ENCODE measurements at regions not wholly inside any gene's neighbourhood (a gene's known extent, or its start where the extent isn't known, plus 50 kb on each side); places are given as distances from the start of the nearest gene placed in this dataset.
A peak's percentile ranks its signal among the peaks of the same experiment; 100 is the strongest.

DNA sequence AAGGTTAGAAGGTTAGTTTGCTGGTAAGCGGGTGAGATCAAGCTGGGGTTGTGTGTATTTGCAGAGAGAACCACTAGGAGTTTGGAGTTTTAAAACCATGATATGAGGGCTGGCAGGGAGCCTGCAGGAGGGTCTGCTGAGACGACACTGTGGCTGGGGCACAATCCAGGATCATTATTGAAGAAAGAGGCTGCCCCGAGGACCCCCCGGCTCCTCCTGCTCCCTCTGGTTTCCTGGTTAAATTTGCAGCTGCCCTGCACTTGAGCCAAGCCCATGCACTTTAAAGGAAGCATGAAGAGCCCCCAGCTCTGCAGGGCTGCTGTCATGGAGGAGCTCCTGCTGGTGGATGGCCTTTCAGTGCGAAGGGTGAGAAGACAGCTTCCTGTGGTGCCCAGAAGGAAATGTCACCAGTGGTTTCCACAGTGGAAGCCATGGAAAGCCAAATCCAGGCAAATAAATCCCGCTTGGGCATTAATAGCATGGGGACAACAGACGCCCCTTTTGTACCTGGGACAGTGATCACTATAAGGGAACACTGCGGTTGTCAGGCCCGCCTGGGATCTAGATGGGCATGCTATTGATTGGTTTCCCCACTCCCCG lies 140.7 kb downstream of the NSG2 start:
- TF ChIP-seq CTCF (IDR thresholded peaks at IDR 0.05) = no peak
- Histone ChIP-seq H3K27me3 (peaks cover 0 to 8% of the 10 kb centered on the region in 2 donors), H3K4me3 (no peak overlapping the region), H3K9me3 (no peaks in the 10 kb centered on the region), H3K4me1 (no peaks in the 10 kb centered on the region), H3K36me3 (no peaks in the 10 kb centered on the region), H3K27ac (no peak overlapping the region)
- intact Hi-C loops (cut with DNase I; ENCODE audit: low total_unique reads) = no loop called here
- DNase-seq = peak in 1 of 2 donors; percentile 27

GRCh38 chr5:174187001-174187400 lies 141.5 kb downstream of the NSG2 start:
- H3K4me1 ChIP-seq = no peaks in the 10 kb centered on the region
- H3K36me3 ChIP-seq = no peaks in the 10 kb centered on the region
- intact Hi-C loops (cut with DNase I; ENCODE audit: low total_unique reads) = no loop called here
- peak in 1 of 2 donors; percentile 51 for DNase-seq
- H3K4me3 ChIP-seq = no peak overlapping the region
- no peak overlapping the region for H3K27ac ChIP-seq
- no peaks in the 10 kb centered on the region for H3K9me3 ChIP-seq
- TF ChIP-seq CTCF (IDR thresholded peaks at IDR 0.05) = no peak
- H3K27me3 ChIP-seq = peaks cover 0 to 9% of the 10 kb centered on the region in 2 donors

GRCh38 chr5:174187481-174187880 lies 142.0 kb downstream of the NSG2 start:
- Histone ChIP-seq H3K36me3 (no peaks in the 10 kb centered on the region), H3K4me1 (no peaks in the 10 kb centered on the region), H3K27ac (no peak overlapping the region), H3K27me3 (peaks cover 0 to 9% of the 10 kb centered on the region in 2 donors), H3K4me3 (no peak overlapping the region), H3K9me3 (no peaks in the 10 kb centered on the region)
- intact Hi-C loops (cut with DNase I; ENCODE audit: low total_unique reads) = no loop called here
- peak in 1 of 2 donors; percentile 16 for DNase-seq
- TF ChIP-seq CTCF (IDR thresholded peaks at IDR 0.05) = no peak

DNA sequence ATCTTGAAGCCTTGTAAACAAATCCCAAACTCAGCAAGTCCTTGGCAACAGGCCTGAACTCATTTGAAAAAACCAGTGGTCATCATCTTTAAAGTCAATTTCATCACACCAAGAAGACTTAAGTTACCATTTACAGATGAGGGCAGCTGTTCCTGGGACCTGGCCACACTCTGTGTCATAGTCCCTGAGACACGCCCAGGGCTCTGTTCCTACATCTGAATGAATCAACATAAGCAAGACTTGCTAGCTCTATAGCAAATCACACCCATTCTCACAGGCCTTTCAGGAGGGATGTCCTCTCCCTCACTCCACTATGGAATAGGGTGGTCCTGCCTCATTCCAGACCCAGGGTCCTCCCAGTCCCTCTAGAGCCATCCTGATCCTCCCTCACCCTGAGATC lies 142.8 kb downstream of the NSG2 start:
- H3K4me3 ChIP-seq = no peak overlapping the region
- no peaks in the 10 kb centered on the region for H3K9me3 ChIP-seq
- no peak for TF ChIP-seq CTCF (IDR thresholded peaks at IDR 0.05)
- no peak overlapping the region for H3K27ac ChIP-seq
- peaks cover 0 to 17% of the 10 kb centered on the region in 2 donors for H3K27me3 ChIP-seq
- DNase-seq = peak in 1 of 2 donors; percentile 34
- intact Hi-C loops (cut with DNase I; ENCODE audit: low total_unique reads) = no loop called here
- no peaks in the 10 kb centered on the region for H3K36me3 ChIP-seq
- no peaks in the 10 kb centered on the region for H3K4me1 ChIP-seq

- Histone ChIP-seq H3K9me3 (no peaks in the 10 kb centered on the region), H3K4me1 (no peaks in the 10 kb centered on the region), H3K27me3 (peaks cover 0 to 24% of the 10 kb centered on the region in 2 donors), H3K4me3 (no peak overlapping the region), H3K27ac (no peak overlapping the region), H3K36me3 (no peaks in the 10 kb centered on the region)
- TF ChIP-seq CTCF (IDR thresholded peaks at IDR 0.05) = no peak
- DNase-seq = no peak
- intact Hi-C loops (cut with DNase I; ENCODE audit: low total_unique reads) = no loop called here
Measured at GRCh38 chr5:174189654-174190541, 144.4 kb downstream of the NSG2 start.
